ENCODE measurements at regions not wholly inside any gene's neighbourhood (a gene's known extent, or its start where the extent isn't known, plus 50 kb on each side); places are given as distances from the start of the nearest gene placed in this dataset.
"Not testable (repeated sequence)": the region's sequence is repeated elsewhere in the genome, so short reads cannot be mapped to it uniquely, and the experiment has no call there.

- H3K4me1 Mint-ChIP-seq; POLR2A ChIA-PET; H3K4me3 Mint-ChIP-seq; H3K36me3 Mint-ChIP-seq (ENCODE audit: low read depth); H3K27me3 Mint-ChIP-seq; H3K27ac Mint-ChIP-seq; ATAC-seq; CTCF ChIA-PET; DNase-seq; intact Hi-C loops (cut with DNase I, micrococcal nuclease); H3K9me3 Mint-ChIP-seq (ENCODE audit: low read depth): not testable (repeated sequence)
Observed at GRCh38 chr2:76697439-76697838, 824.7 kb downstream of the LRRTM4 start.

DNA sequence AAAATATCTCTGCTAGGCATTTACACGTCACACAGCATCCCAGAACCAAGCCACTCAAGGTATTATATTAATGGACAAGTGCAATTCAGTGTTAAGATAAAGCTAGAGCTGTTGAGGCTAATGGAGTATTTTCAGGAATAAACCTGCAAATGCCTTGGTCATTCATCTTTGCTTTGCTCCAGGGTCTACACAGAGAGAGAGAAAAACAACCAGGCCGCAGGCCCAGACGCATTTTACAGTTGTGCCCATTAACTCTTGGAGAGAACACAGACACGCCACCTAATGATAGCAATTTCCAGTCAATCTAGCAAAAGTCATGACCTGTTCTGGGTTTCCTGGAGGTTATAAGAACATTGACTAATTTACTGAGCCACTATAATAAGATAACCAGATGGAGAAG is 829.3 kb downstream of the LRRTM4 start:
- no peak for ATAC-seq
- no peak for DNase-seq
- POLR2A ChIA-PET: no interaction called here
- CTCF ChIA-PET: no interaction called here
- intact Hi-C loops (cut with DNase I, micrococcal nuclease): no loop called here
- H3K36me3 Mint-ChIP-seq (ENCODE audit: low read depth): no peaks in the 10 kb centered on the region
- no peaks in the 10 kb centered on the region for H3K9me3 Mint-ChIP-seq (ENCODE audit: low read depth)
- no peaks in the 10 kb centered on the region for H3K27me3 Mint-ChIP-seq
- no peak overlapping the region for H3K27ac Mint-ChIP-seq
- no peaks in the 10 kb centered on the region for H3K4me1 Mint-ChIP-seq
- no peak overlapping the region for H3K4me3 Mint-ChIP-seq

GRCh38 chr2:76688732-76689131 is 833.4 kb downstream of the LRRTM4 start:
- POLR2A ChIA-PET: no interaction called here
- Mint-ChIP-seq H3K4me1 (no peaks in the 10 kb centered on the region), H3K4me3 (no peak overlapping the region), H3K27me3 (no peaks in the 10 kb centered on the region), H3K9me3 (ENCODE audit: low read depth) (no peaks in the 10 kb centered on the region), H3K36me3 (ENCODE audit: low read depth) (no peaks in the 10 kb centered on the region), H3K27ac (no peak overlapping the region)
- ATAC-seq (no peak), DNase-seq (no peak)
- intact Hi-C loops (cut with DNase I, micrococcal nuclease): no loop called here
- CTCF ChIA-PET: no interaction called here

DNA sequence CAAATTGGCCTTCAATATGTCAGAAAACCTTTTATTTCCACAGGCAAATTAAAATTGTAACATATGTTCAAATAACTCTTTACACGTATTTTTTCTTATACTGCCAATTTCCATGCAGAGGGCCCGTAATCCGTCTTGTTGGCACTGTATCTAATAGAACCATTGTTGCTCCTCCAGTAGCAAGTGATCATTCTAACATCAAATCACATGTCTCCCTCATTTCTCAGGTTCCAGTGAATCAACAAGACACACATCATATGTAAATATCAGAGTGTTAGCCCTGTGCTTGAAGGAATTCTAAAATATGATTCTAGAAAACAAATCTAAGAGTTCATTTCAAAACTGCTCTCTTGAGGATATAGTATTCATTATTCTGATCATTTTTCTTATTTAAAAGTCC is 834.3 kb downstream of the LRRTM4 start:
- H3K4me1 Mint-ChIP-seq: no peaks in the 10 kb centered on the region
- no peak overlapping the region for H3K4me3 Mint-ChIP-seq
- no peaks in the 10 kb centered on the region for H3K36me3 Mint-ChIP-seq (ENCODE audit: low read depth)
- DNase-seq (no peak), ATAC-seq (no peak)
- H3K27ac Mint-ChIP-seq: no peak overlapping the region
- intact Hi-C loops (cut with DNase I, micrococcal nuclease): no loop called here
- POLR2A ChIA-PET: no interaction called here
- CTCF ChIA-PET: no interaction called here
- H3K9me3 Mint-ChIP-seq (ENCODE audit: low read depth): no peaks in the 10 kb centered on the region
- no peaks in the 10 kb centered on the region for H3K27me3 Mint-ChIP-seq

GRCh38 chr2:76684756-76685155 is 837.4 kb downstream of the LRRTM4 start:
- Mint-ChIP-seq H3K27ac (no peak overlapping the region), H3K9me3 (ENCODE audit: low read depth) (peaks cover 3% of the 10 kb centered on the region), H3K36me3 (ENCODE audit: low read depth) (no peaks in the 10 kb centered on the region), H3K27me3 (no peaks in the 10 kb centered on the region), H3K4me1 (no peaks in the 10 kb centered on the region), H3K4me3 (no peak overlapping the region)
- CTCF ChIA-PET: interaction anchor here (0.9 kb wide), 1 partner anchor 33 kb away, joined by 3 read pairs; no protein-coding TSS in a partner anchor
- ATAC-seq: no peak
- no peak for DNase-seq
- intact Hi-C loops (cut with DNase I, micrococcal nuclease): no loop called here
- POLR2A ChIA-PET: no interaction called here

GRCh38 chr2:76679025-76679396 is 843.2 kb downstream of the LRRTM4 start:
- POLR2A ChIA-PET: no interaction called here
- H3K27ac Mint-ChIP-seq: no peak overlapping the region
- no peaks in the 10 kb centered on the region for H3K4me1 Mint-ChIP-seq

GRCh38 chr2:76678383-76679024 is 843.7 kb downstream of the LRRTM4 start:
- no peaks in the 10 kb centered on the region for H3K4me1 Mint-ChIP-seq
- H3K27me3 Mint-ChIP-seq: no peaks in the 10 kb centered on the region
- H3K27ac Mint-ChIP-seq: no peak overlapping the region
- ATAC-seq (no peak), DNase-seq (no peak)
- no peak overlapping the region for H3K4me3 Mint-ChIP-seq
- ChIA-PET CTCF (no interaction called here), POLR2A (no interaction called here)
- H3K36me3 Mint-ChIP-seq (ENCODE audit: low read depth): no peaks in the 10 kb centered on the region
- peaks cover 3% of the 10 kb centered on the region for H3K9me3 Mint-ChIP-seq (ENCODE audit: low read depth)
- intact Hi-C loops (cut with DNase I, micrococcal nuclease): no loop called here

More at GRCh38 chr2:76679025-76679396, 843.2 kb downstream of the LRRTM4 start:
- Mint-ChIP-seq H3K4me3 (no peak overlapping the region), H3K9me3 (ENCODE audit: low read depth) (peaks cover 3% of the 10 kb centered on the region), H3K27me3 (no peaks in the 10 kb centered on the region), H3K36me3 (ENCODE audit: low read depth) (no peaks in the 10 kb centered on the region)
- CTCF ChIA-PET: no interaction called here
- intact Hi-C loops (cut with DNase I, micrococcal nuclease): no loop called here
- DNase-seq: no peak
- no peak for ATAC-seq

DNA sequence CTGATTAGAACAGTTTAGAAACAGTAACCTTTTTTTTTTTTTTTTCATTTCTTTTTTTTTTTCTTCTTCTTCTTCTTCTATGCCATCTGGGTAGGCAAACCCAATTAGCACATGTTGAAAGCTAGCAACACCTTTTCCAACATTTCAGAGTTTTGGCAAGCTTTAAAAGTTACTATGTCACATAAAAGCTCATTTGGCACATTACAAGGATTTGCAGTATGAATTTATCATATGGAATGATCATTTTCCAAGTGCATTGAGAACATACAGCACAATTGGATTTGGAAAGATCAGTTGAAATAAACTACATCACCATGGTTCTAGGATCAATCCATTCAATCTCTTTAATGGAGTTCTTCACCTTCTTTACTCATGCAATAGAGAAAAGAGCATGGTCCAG is 847.0 kb downstream of the LRRTM4 start:
- intact Hi-C loops (cut with DNase I, micrococcal nuclease): no loop called here
- no peaks in the 10 kb centered on the region for H3K36me3 Mint-ChIP-seq (ENCODE audit: low read depth)
- H3K4me3 Mint-ChIP-seq: no peak overlapping the region
- ChIA-PET POLR2A (no interaction called here), CTCF (interaction anchor here (0.6 kb wide), 1 partner anchor 76 kb away, joined by 3 read pairs; no protein-coding TSS in a partner anchor)
- H3K27ac Mint-ChIP-seq: no peak overlapping the region
- DNase-seq (no peak), ATAC-seq (no peak)
- no peaks in the 10 kb centered on the region for H3K27me3 Mint-ChIP-seq
- no peaks in the 10 kb centered on the region for H3K4me1 Mint-ChIP-seq
- H3K9me3 Mint-ChIP-seq (ENCODE audit: low read depth): no peaks in the 10 kb centered on the region

DNA sequence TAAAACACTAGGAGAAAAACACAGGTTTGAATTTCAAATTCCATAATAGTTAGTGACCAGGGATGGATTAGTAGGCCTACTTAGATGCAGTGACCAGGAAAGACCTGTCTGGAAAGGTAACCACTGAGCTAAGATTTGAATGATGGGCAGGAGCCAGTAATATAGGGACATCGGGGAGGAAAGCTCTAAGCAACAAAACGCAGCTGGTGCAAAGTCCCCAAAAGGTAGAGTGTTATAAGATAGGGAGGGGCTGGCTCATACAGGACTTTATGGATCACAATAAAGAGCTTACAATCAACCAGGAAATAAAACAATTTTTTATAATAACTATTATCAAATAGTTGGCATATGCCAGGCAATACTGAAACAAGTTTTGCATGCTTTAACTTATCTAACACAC is 849.4 kb downstream of the LRRTM4 start:
- CTCF ChIA-PET: no interaction called here
- no peaks in the 10 kb centered on the region for H3K4me1 Mint-ChIP-seq
- DNase-seq: no peak
- intact Hi-C loops (cut with DNase I, micrococcal nuclease): no loop called here
- H3K36me3 Mint-ChIP-seq (ENCODE audit: low read depth): no peaks in the 10 kb centered on the region
- no peak overlapping the region for H3K27ac Mint-ChIP-seq
- no peak overlapping the region for H3K4me3 Mint-ChIP-seq
- POLR2A ChIA-PET: no interaction called here
- H3K27me3 Mint-ChIP-seq: no peaks in the 10 kb centered on the region
- ATAC-seq: no peak
- no peaks in the 10 kb centered on the region for H3K9me3 Mint-ChIP-seq (ENCODE audit: low read depth)

DNA sequence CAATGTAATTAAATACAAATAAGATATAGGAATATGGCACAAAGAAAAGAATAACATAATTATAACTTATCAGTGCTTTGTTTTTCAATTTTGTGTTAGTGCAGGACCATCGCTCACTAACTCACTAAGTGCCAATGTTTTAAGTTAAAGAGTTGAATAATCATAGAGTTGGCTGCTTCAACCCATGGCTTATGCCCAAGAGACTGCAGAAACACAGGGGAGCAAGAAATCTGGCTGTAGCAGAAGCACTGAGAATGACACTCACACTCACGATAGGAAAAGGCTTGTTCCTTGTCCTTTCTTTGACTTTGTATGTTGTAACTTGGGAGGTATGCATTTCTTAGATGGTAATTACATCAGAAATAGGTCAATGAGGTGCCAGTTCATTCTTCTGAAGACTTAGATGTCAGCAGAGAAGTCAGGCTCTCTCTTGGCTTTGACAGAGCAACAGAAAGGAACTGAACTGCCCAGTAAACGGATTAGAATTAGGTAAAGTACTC is 852.2 kb downstream of the LRRTM4 start:
- Mint-ChIP-seq H3K36me3 (ENCODE audit: low read depth) (no peaks in the 10 kb centered on the region), H3K27me3 (no peaks in the 10 kb centered on the region), H3K27ac (no peak overlapping the region), H3K9me3 (ENCODE audit: low read depth) (no peaks in the 10 kb centered on the region), H3K4me1 (no peaks in the 10 kb centered on the region), H3K4me3 (no peak overlapping the region)
- ChIA-PET CTCF (no interaction called here), POLR2A (no interaction called here)
- intact Hi-C loops (cut with DNase I, micrococcal nuclease): no loop called here
- DNase-seq: no peak
- no peak for ATAC-seq

GRCh38 chr2:76668279-76668678 is 853.9 kb downstream of the LRRTM4 start:
- DNase-seq (no peak), ATAC-seq (no peak)
- Mint-ChIP-seq H3K27me3 (no peaks in the 10 kb centered on the region), H3K36me3 (ENCODE audit: low read depth) (no peaks in the 10 kb centered on the region), H3K4me3 (no peak overlapping the region), H3K4me1 (no peaks in the 10 kb centered on the region), H3K27ac (no peak overlapping the region), H3K9me3 (ENCODE audit: low read depth) (no peaks in the 10 kb centered on the region)
- CTCF ChIA-PET: no interaction called here
- intact Hi-C loops (cut with DNase I, micrococcal nuclease): no loop called here
- POLR2A ChIA-PET: no interaction called here

DNA sequence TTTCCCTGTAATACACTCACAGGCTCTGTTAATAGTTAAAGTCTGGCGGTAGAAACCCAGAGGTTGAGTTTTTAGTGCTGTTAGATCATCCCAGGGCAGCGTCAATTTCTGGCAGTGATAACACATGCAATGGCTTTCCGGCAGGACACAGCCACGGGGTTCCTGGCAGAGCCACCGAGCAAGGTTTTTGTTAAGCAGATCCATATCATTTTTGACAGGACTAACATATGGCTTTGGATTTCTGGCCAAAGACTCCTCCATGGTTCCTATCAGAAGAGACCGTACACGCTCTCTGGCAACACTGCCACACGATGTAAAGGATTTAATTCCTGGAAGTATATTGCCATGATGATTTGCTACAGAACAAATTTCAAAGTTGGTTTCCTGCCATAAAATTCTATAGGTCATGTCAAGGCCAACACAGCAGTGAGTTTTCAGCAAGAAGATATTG is 854.3 kb downstream of the LRRTM4 start:
- intact Hi-C loops (cut with DNase I, micrococcal nuclease): no loop called here
- Mint-ChIP-seq H3K27me3 (no peaks in the 10 kb centered on the region), H3K4me3 (no peak overlapping the region), H3K4me1 (no peaks in the 10 kb centered on the region), H3K9me3 (ENCODE audit: low read depth) (no peaks in the 10 kb centered on the region), H3K36me3 (ENCODE audit: low read depth) (no peaks in the 10 kb centered on the region), H3K27ac (no peak overlapping the region)
- no peak for ATAC-seq
- ChIA-PET CTCF (interaction anchor here (0.6 kb wide), 1 partner anchor 51 kb away, joined by 3 read pairs; no protein-coding TSS in a partner anchor), POLR2A (no interaction called here)
- DNase-seq: no peak

DNA sequence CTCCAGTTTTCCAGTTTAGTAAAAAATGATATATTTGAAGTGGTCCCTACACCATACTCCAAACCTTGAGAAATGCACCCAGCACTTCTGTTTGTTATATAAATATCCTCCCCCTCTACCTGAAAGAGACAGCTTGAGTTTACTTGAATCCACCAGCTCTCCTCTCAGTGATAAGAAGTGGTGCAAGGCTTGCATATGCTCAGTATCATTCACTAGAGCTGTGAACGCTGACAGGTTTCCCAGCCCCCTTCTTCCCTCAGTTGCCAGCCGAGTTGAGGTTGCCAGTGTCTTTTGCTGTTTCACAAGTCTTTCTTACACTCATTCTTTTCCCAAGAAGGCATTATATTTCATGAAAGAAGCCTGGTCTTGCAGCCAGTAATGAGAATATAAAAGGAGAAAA is 880.0 kb downstream of the LRRTM4 start:
- Mint-ChIP-seq H3K27ac (no peak overlapping the region), H3K4me3 (no peak overlapping the region), H3K4me1 (no peaks in the 10 kb centered on the region), H3K27me3 (no peaks in the 10 kb centered on the region), H3K36me3 (ENCODE audit: low read depth) (no peaks in the 10 kb centered on the region), H3K9me3 (ENCODE audit: low read depth) (peaks cover 15% of the 10 kb centered on the region)
- intact Hi-C loops (cut with DNase I, micrococcal nuclease): no loop called here
- ATAC-seq (no peak), DNase-seq (no peak)
- ChIA-PET POLR2A (no interaction called here), CTCF (no interaction called here)

Data from activated CD4-positive, alpha-beta T cell treated with anti-CD3 and anti-CD28 coated beads for 36 hours (primary cell).